Neuron (in vitro differentiated cells): ENCODE measurements at regions not wholly inside any gene's neighbourhood (a gene's known extent, or its start where the extent isn't known, plus 50 kb on each side); places are given as distances from the start of the nearest gene placed in this dataset.

Experiments used
- H2AFZ ChIP-seq: one replicate; pipeline ENCODE4 v1.6.1; 2013; ENCODE audit warnings: low read depth, mild to moderate bottlenecking, inconsistent platforms, low read length, moderate library complexity
- H3K27me3 ChIP-seq: one replicate; pipeline ENCODE4 v1.6.1; 2013; ENCODE audit warnings: low read length; ENCODE audit not compliant: insufficient read depth
- H3K36me3 ChIP-seq: one replicate; pipeline ENCODE4 v1.6.1; 2013; ENCODE audit warnings: low read length; ENCODE audit not compliant: insufficient read depth
- H3K4me1 ChIP-seq: one replicate; pipeline ENCODE4 v1.6.1; 2013; ENCODE audit warnings: low read length; ENCODE audit not compliant: insufficient read depth
- H3K4me3 ChIP-seq: 2 replicates; pipeline ENCODE4 v1.5.1; 2013; ENCODE audit warnings: mild to moderate bottlenecking, low read length, moderate library complexity
- H3K9me3 ChIP-seq: one replicate; pipeline ENCODE4 v1.6.1; 2013; ENCODE audit warnings: low read length

DNA sequence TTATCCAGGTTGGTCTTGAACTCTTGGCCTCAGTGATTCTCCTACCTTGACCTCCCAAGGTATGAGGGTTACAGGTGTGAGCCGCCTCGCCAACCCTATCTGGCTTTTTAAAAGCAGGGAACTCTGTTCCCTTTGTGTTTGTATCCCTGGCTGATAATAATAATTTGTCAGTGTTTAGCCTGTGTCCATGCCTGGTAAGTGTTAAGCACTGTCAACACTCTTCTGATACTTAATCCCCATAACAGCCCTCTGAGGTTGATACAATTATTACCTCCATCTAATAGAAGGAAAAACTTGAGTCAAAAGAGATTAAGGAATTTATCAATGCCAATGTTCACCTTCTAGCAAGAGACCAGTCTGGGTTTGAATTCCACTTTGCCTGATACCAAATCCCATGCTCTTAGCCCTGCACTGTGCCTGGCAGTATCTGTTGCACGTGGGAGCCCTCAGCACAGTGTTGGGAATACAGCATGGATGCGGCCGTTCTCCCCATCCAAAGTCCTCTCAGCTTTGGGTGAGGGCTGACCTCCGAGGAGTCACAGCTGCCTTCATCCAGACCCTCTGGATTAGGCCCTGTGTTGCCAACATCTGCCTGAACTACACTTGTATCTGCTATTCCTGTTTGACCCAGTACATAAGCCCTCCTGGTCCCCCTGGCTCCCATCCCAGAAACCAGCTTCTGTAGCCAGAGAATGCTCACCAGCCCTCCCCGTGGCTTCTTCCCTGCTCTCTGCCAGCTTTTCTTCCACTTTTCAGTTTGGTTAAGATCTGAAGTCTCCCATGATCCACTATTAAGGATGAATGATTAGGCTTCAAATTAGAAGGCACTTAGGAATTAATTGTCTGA lies 335.6 kb upstream of the ASIC2 start:
- no peaks in the 10 kb centered on the region for H3K9me3 ChIP-seq
- no peaks in the 10 kb centered on the region for H3K4me1 ChIP-seq
- no peak overlapping the region for H2AFZ ChIP-seq
- H3K36me3 ChIP-seq: no peaks in the 10 kb centered on the region
- no peak overlapping the region for H3K4me3 ChIP-seq
- H3K27me3 ChIP-seq: no peaks in the 10 kb centered on the region

DNA sequence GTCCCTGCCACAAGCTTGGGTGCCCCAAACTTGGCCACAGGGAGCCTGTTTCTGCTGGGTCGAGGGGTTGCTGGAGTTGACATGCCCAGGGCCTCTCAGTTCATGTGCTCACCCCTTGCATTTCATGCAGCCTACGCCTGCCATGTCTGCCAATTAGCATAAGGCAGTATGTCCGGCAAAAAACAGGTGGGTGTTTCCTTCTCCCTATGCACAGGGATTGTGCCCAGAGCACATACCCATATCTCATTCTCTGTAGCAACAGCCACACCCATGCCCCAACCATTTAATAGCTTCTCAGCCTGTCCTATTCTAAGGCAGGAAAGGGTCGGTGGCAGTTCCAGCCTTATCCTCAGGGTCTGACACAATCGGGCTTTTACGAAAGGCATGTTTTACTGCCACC lies 340.4 kb upstream of the ASIC2 start:
- no peaks in the 10 kb centered on the region for H3K4me1 ChIP-seq
- H3K27me3 ChIP-seq: no peaks in the 10 kb centered on the region
- no peak overlapping the region for H3K4me3 ChIP-seq

DNA sequence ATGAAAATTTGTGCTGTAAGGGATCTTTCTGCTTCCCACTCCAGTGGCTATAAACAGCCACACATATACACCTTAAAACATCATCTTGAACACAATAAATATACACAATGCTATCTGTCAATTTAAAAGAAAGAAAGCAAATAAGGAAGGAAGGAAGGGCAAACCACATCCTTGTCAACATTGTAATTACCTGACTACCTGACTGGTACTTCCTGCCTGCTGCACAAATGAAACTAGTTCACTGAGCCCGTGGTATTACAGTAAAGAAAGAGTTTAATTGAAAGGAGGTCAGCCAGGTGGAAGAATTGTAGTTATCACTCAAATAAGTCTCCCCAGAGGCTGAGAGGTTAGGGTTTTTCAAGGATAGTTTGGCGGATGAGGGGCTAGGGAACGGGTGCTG lies 344.4 kb upstream of the ASIC2 start:
- Histone ChIP-seq H3K4me3 (no peak overlapping the region), H3K4me1 (no peaks in the 10 kb centered on the region), H2AFZ (no peak overlapping the region), H3K27me3 (no peaks in the 10 kb centered on the region), H3K36me3 (no peaks in the 10 kb centered on the region), H3K9me3 (no peaks in the 10 kb centered on the region)

More for the DNA sequence above, 340.4 kb upstream of the ASIC2 start:
- H3K9me3 ChIP-seq: no peaks in the 10 kb centered on the region
- H2AFZ ChIP-seq: no peak overlapping the region
- H3K36me3 ChIP-seq: no peaks in the 10 kb centered on the region

DNA sequence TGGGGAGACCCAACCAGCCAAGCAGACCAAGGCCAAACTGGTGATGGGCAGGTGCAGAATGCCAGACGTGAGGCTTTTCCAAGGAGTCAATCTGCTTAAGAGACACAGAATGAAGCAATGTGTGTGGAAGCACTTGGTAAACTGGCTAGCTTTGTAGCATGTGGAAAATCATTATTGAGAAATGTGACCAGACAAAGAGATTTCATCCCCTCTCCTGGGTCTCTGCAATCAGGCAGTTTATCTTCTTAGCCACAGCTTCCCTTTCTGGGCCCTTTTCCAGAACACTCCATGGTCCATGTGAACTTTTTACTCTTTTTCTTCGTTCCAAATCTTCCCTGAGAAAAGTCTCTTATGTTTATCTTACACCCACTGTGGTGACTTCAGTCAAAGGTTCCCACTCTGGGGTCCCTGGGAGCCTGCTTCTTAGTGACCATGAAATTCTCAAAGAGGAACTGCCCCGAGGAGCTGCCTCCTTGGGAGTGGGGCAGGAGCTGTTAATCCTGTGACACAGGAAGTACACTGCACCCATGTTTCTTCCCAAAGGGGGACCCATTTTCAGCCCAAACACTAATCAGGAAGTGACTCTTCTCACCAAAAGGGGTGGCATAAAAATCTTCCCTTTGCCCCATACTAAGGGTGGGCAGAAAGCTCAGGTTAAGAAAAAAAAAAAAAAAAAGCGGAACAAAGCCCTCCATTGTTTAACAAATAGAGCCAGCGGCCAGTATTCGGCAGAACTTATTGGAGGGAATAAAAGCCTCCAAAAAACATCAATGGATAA lies 346.2 kb upstream of the ASIC2 start:
- H3K36me3 ChIP-seq: no peaks in the 10 kb centered on the region
- no peak overlapping the region for H2AFZ ChIP-seq
- H3K9me3 ChIP-seq: no peaks in the 10 kb centered on the region
- H3K4me1 ChIP-seq: no peaks in the 10 kb centered on the region
- H3K4me3 ChIP-seq: no peak overlapping the region
- no peaks in the 10 kb centered on the region for H3K27me3 ChIP-seq

DNA sequence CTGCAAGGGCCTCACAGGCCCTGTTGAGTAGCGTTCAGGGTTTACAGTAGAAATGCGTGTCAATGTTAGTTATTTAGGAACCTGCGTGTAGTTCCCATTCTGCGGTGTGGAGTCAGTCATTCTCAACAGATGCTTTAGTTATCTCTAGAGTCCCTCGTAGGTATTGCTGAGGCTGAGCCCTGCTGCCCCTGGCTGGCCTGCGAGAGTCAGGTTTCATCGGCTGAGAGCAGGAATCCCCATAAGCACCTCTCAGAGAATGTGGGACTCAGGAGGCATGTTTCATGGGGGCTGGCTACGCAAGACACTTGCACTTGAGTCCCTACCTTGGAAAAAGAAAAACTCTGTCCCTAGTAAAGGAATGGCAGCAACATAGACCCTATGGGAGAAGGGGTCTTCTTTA lies 347.5 kb upstream of the ASIC2 start:
- H3K9me3 ChIP-seq: no peaks in the 10 kb centered on the region
- no peak overlapping the region for H2AFZ ChIP-seq
- no peaks in the 10 kb centered on the region for H3K36me3 ChIP-seq
- no peaks in the 10 kb centered on the region for H3K4me1 ChIP-seq
- H3K4me3 ChIP-seq: no peak overlapping the region
- no peaks in the 10 kb centered on the region for H3K27me3 ChIP-seq

DNA sequence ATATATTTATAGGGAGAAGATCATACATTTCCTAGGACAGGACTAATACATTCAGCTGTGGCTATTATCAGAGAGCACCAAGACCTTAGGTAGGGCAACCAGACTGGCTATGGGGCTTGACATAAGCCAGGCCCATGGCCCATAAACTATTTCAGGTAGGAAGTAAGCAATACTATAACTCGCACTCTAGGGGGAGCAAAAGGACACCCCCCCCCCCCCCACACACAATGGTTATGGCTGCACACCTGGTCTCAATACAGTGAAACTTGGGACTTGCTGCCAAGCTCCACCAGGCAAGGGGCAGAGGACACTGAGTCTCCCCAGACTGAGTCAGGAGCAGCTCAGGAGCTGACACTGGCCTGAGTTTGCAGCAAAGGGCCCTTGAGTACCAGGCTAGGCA lies 348.9 kb upstream of the ASIC2 start:
- H3K36me3 ChIP-seq: no peaks in the 10 kb centered on the region
- no peak overlapping the region for H2AFZ ChIP-seq
- H3K4me3 ChIP-seq: no peak overlapping the region
- H3K4me1 ChIP-seq: no peaks in the 10 kb centered on the region
- no peaks in the 10 kb centered on the region for H3K27me3 ChIP-seq
- no peaks in the 10 kb centered on the region for H3K9me3 ChIP-seq

DNA sequence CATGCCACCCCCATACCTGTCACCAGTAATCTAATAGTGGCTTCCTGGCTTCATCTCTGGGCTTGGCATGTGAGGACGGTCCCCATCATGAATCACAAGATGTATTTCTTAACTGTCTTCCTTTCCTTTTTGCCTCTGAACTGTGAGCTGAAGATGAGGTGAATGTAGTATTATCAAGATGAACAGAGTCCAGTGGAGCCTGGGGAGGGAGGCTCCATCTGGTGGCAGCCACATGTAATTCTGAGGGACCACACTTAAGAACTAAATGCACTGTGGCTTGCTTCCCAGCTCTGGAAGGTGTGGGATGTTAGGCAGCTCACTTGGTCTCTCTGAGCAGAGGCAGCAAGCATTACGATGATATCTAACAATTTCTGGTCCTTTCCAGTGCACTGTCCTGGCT lies 354.9 kb upstream of the ASIC2 start:
- no peak overlapping the region for H2AFZ ChIP-seq
- no peaks in the 10 kb centered on the region for H3K9me3 ChIP-seq
- H3K36me3 ChIP-seq: no peaks in the 10 kb centered on the region
- H3K27me3 ChIP-seq: no peaks in the 10 kb centered on the region
- no peaks in the 10 kb centered on the region for H3K4me1 ChIP-seq
- H3K4me3 ChIP-seq: no peak overlapping the region

DNA sequence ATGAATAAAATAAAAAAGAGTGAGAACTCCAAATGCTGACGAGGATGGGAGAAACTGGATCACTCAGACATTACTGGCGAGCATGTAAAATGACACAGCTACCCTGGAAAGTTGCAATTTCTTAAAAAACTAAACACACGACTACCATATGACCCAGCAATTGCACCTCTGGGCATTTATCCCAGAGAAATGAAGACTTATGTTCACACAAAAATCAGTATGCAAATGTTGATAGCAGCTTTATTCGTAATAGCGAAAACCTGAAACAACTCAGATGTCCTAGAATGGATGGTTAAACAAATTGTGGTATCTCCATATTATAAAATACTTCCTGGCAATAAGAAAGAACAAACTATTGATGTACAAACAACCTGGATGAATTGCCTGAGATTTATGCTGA lies 357.2 kb upstream of the ASIC2 start:
- no peak overlapping the region for H3K4me3 ChIP-seq
- no peaks in the 10 kb centered on the region for H3K9me3 ChIP-seq
- no peak overlapping the region for H2AFZ ChIP-seq
- H3K27me3 ChIP-seq: no peaks in the 10 kb centered on the region
- H3K36me3 ChIP-seq: no peaks in the 10 kb centered on the region
- no peaks in the 10 kb centered on the region for H3K4me1 ChIP-seq

DNA sequence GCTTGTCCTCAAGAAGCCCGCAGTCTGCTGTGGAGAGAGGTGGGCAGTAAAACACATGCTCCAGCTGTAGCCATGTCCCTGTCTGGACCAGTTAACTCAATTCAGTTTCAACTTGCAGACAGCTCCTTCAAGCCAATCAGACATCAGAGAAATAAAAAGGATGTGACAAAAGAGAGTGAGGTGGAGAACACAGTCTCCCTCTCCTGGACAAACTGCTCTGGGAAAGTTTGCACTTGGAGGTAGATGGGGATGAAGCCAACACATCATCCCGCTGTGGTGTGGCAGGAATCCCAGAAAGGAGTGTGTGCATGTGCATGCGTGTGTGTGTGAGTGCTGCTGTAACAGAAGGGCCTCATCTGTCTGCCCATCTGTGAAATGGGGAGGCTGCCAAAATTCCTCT lies 358.6 kb upstream of the ASIC2 start:
- Histone ChIP-seq H3K9me3 (no peaks in the 10 kb centered on the region), H2AFZ (no peak overlapping the region), H3K36me3 (no peaks in the 10 kb centered on the region), H3K4me3 (no peak overlapping the region), H3K4me1 (no peaks in the 10 kb centered on the region), H3K27me3 (peaks cover 2% of the 10 kb centered on the region)

DNA sequence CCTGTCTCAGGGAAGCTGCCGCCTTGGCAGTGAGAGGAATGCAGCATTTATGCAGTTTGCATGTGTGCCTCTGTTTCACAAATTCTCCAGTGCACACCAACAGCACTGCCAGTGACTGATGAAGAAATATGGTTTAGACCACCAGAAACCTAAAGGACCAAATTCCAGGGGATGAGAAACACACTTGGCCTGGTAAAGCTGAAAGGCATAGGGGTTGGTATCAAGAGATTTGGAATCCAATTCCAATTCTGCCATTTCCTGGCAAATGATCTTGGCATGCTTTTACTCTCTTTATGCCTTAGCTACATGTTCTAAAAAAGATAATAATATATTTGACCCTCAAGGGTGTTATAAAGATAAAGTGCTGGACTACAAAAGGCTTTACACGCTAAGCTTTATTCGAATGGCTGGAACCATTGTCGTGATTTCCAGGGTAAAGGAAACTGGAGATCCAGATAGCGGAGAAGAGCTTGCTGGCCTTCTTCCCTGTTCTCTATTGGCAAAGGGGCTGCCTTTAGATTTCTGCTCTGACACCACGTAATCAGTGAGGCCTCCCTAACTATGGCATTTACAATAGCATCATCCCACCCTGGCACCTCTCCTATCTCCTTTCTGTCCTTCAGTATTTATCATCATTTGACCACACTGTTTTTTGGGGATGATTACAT lies 359.8 kb upstream of the ASIC2 start:
- no peak overlapping the region for H2AFZ ChIP-seq
- H3K36me3 ChIP-seq: no peaks in the 10 kb centered on the region
- H3K4me3 ChIP-seq: no peak overlapping the region
- no peaks in the 10 kb centered on the region for H3K4me1 ChIP-seq
- peaks cover 2% of the 10 kb centered on the region for H3K27me3 ChIP-seq
- H3K9me3 ChIP-seq: no peaks in the 10 kb centered on the region

DNA sequence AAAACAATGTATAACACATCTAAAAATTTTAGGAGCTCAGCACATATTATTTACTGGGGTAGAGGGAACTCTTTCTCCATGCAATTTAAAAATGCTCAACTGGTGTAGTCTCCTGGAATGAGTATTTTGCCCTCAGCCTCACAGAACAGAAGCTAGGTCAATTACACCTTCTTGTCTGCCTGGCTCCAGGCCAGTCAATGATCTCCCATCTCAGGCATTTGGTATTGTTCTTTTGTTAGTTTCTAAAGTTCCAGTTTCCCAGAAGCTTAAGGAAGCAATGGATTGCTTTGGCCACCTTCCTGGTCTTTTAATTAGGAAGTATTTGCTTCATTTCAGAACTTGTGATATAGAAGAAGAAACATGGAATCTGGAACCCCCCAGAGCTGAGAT lies 360.3 kb upstream of the ASIC2 start:
- no peak overlapping the region for H2AFZ ChIP-seq
- H3K9me3 ChIP-seq: no peaks in the 10 kb centered on the region
- H3K27me3 ChIP-seq: peaks cover 2% of the 10 kb centered on the region
- no peaks in the 10 kb centered on the region for H3K4me1 ChIP-seq
- no peak overlapping the region for H3K4me3 ChIP-seq
- H3K36me3 ChIP-seq: no peaks in the 10 kb centered on the region

DNA sequence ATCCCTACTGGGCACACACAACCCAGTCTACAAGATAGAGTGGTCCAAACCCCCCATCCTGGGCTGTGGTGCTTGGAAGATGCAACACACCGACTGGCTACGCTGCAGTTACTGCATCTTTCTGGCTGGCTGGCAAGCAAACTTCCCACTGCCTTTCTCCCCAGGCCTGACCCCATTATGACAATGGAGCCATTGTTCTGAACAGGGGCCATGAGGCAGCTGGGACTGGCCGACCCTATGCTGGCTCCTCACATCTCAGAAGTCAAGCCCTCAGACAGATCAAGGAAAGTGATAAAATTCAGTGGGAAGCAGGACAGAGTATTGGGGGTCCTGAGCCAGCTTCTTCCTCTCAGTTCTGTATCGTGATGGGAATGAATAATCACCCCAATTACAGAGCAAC lies 364.1 kb upstream of the ASIC2 start:
- peaks cover 2% of the 10 kb centered on the region for H3K27me3 ChIP-seq
- no peaks in the 10 kb centered on the region for H3K9me3 ChIP-seq
- H3K4me3 ChIP-seq: no peak overlapping the region
- H3K4me1 ChIP-seq: no peaks in the 10 kb centered on the region
- H3K36me3 ChIP-seq: no peaks in the 10 kb centered on the region
- no peak overlapping the region for H2AFZ ChIP-seq

DNA sequence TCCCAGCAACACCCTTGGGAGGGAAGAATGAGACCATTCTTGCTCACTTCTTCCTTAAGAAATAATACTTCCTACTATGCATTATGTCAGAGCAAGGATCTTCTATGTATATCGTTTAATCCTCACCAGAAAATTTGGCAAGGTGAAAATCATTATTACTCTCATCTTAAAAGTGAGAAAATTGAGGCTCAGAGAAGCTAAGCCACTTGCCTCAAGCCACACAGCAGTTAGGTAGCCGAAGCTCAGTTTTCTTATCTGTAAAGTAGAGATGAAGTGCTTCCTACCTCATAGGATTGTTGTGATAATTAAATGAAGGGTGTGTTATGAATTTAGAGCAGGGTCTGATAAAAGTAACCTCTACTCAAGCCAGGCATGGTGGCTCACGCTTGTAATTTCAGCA lies 368.9 kb upstream of the ASIC2 start:
- Histone ChIP-seq H3K36me3 (no peaks in the 10 kb centered on the region), H2AFZ (no peak overlapping the region), H3K9me3 (no peaks in the 10 kb centered on the region), H3K27me3 (no peaks in the 10 kb centered on the region), H3K4me1 (no peaks in the 10 kb centered on the region), H3K4me3 (no peak overlapping the region)
